ENCODE measurements at regions not wholly inside any gene's neighbourhood (a gene's known extent, or its start where the extent isn't known, plus 50 kb on each side); places are given as distances from the start of the nearest gene placed in this dataset.

- TF ChIP-seq POLR2AphosphoS5 (IDR thresholded peaks at IDR 0.05; ENCODE audit: low read depth, low read length), result no peak
- TF ChIP-seq SIN3A (IDR thresholded peaks at IDR 0.05; ENCODE audit: borderline replicate concordance, insufficient read depth, low read length), result no peak
- TF ChIP-seq FOXP2 (optimal IDR thresholded peaks at IDR 0.05; ENCODE audit: borderline replicate concordance, extremely low read depth, extremely low read length, insufficient read depth), result no peak
- no peak for TF ChIP-seq REST (IDR thresholded peaks at IDR 0.05; ENCODE audit: insufficient read depth in 1 of 2, low read depth in 2 of 2, low read length in 2 of 2)
These were observed 70.7 kb upstream of the SLC22A11 start for GRCh38 chr11:64485074-64485473.
